ENCODE measurements at regions not wholly inside any gene's neighbourhood (a gene's known extent, or its start where the extent isn't known, plus 50 kb on each side); places are given as distances from the start of the nearest gene placed in this dataset.

GRCh38 chr7:69166979-69167516 lies 431.2 kb upstream of the AUTS2 start:
- no peak for DNase-seq (ENCODE audit: low spot score)

GRCh38 chr7:69169386-69169785 lies 428.9 kb upstream of the AUTS2 start:
- DNase-seq (ENCODE audit: low spot score), result no peak

- DNase-seq (ENCODE audit: low spot score), result no peak
Measured at GRCh38 chr7:69172357-69173077, 425.8 kb upstream of the AUTS2 start.

GRCh38 chr7:69173341-69173740 lies 424.9 kb upstream of the AUTS2 start:
- DNase-seq (ENCODE audit: low spot score), result no peak

- no peak for DNase-seq (ENCODE audit: low spot score)
Measured at GRCh38 chr7:69173846-69174245, 424.4 kb upstream of the AUTS2 start.

- DNase-seq (ENCODE audit: low spot score), result no peak
Measured at GRCh38 chr7:69176841-69177240, 421.4 kb upstream of the AUTS2 start.

- no peak for DNase-seq (ENCODE audit: low spot score)
Measured at GRCh38 chr7:69177461-69177861, 420.8 kb upstream of the AUTS2 start.

- DNase-seq (ENCODE audit: low spot score), result no peak
Measured at GRCh38 chr7:69177941-69178494, 420.3 kb upstream of the AUTS2 start.

GRCh38 chr7:69180662-69181061 lies 417.6 kb upstream of the AUTS2 start:
- no peak for DNase-seq (ENCODE audit: low spot score)

GRCh38 chr7:69182596-69183467 lies 415.4 kb upstream of the AUTS2 start:
- no peak for DNase-seq (ENCODE audit: low spot score)

GRCh38 chr7:69184339-69184738 lies 413.9 kb upstream of the AUTS2 start:
- DNase-seq (ENCODE audit: low spot score), result no peak

GRCh38 chr7:69185170-69185569 lies 413.1 kb upstream of the AUTS2 start:
- no peak for DNase-seq (ENCODE audit: low spot score)

GRCh38 chr7:69186974-69187373 lies 411.3 kb upstream of the AUTS2 start:
- DNase-seq (ENCODE audit: low spot score), result no peak

GRCh38 chr7:69187824-69188333 lies 410.4 kb upstream of the AUTS2 start:
- DNase-seq (ENCODE audit: low spot score), result no peak

GRCh38 chr7:69189406-69189805 lies 408.9 kb upstream of the AUTS2 start:
- no peak for DNase-seq (ENCODE audit: low spot score)

GRCh38 chr7:69190025-69190424 lies 408.2 kb upstream of the AUTS2 start:
- no peak for DNase-seq (ENCODE audit: low spot score)

- DNase-seq (ENCODE audit: low spot score), result no peak
Measured at GRCh38 chr7:69190763-69191162, 407.5 kb upstream of the AUTS2 start.

- DNase-seq (ENCODE audit: low spot score), result no peak
Measured at GRCh38 chr7:69192134-69192533, 406.1 kb upstream of the AUTS2 start.

GRCh38 chr7:69193061-69193460 lies 405.2 kb upstream of the AUTS2 start:
- DNase-seq (ENCODE audit: low spot score), result no peak

GRCh38 chr7:69196593-69196992 lies 401.7 kb upstream of the AUTS2 start:
- DNase-seq (ENCODE audit: low spot score), result no peak

GRCh38 chr7:69198250-69198649 lies 400.0 kb upstream of the AUTS2 start:
- DNase-seq (ENCODE audit: low spot score), result no peak

GRCh38 chr7:69199041-69199440 lies 399.2 kb upstream of the AUTS2 start:
- no peak for DNase-seq (ENCODE audit: low spot score)

- DNase-seq (ENCODE audit: low spot score), result no peak
Measured at GRCh38 chr7:69199661-69200060, 398.6 kb upstream of the AUTS2 start.

Measured in germinal center (tissue), 1 donor.